PC-9 (cell line): ENCODE measurements at regions not wholly inside any gene's neighbourhood (a gene's known extent, or its start where the extent isn't known, plus 50 kb on each side); places are given as distances from the start of the nearest gene placed in this dataset.

Source experiments
- BruUV-seq: library from RNA; stranded (reverse); fragments of 400-500 nt; replicated peaks from 2 replicates; lab custom pipeline; 2021; lab: Mats Ljungman, UMichigan
- CTCF ChIA-PET: fragments of 300-600 bp; sonication (Branson Sonifier 250); formaldehyde crosslinking; loops from one replicate; lab custom pipeline; 2022; ENCODE audit warnings: antibody characterized with exemption; lab: Charles Lee
- POLR2A ChIA-PET: fragments of 300-600 bp; sonication (Branson Sonifier 250); formaldehyde crosslinking; loops from one replicate; lab custom pipeline; 2022; ENCODE audit warnings: antibody characterized with exemption; ENCODE audit not compliant: unreplicated experiment; lab: Charles Lee
- DNase-seq, 2 experiments: peaks; one replicate each; pipeline versions ENCODE4 v3.0.0 to v3.0.0-alpha.2; 2015 to 2022; ENCODE audit warnings: mixed read lengths in 1 of 2
- H2AFZ ChIP-seq: fragments of 200-600 bp; sonication (generic); 2 replicates; pipeline ENCODE4 v1.8.1; 2017; ENCODE audit warnings: antibody characterized with exemption
- H3F3A ChIP-seq: fragments of 200-600 bp; sonication (generic); 2 replicates; pipeline ENCODE4 v1.8.1; 2017; ENCODE audit warnings: antibody characterized with exemption, mild to moderate bottlenecking, low read depth; ENCODE audit not compliant: insufficient read depth
- H3K27ac ChIP-seq: fragments of 200-600 bp; sonication (generic); 2 replicates; pipeline ENCODE4 v1.6.1; 2016; ENCODE audit warnings: mixed run types
- H3K27me3 ChIP-seq: fragments of 200-600 bp; sonication (generic); 2 replicates; pipeline ENCODE4 v1.6.1; 2016; ENCODE audit warnings: low read depth, mixed run types; ENCODE audit not compliant: insufficient read depth
- H3K36me3 ChIP-seq: fragments of 200-600 bp; sonication (generic); 2 replicates; pipeline ENCODE4 v1.6.1; 2016; ENCODE audit warnings: low read depth, mixed run types
- H3K4me1 ChIP-seq: fragments of 200-600 bp; sonication (generic); replicated peaks from 2 replicates; pipeline ENCODE4 v1.6.1; 2016; ENCODE audit warnings: mixed run types; ENCODE audit not compliant: insufficient read depth
- H3K4me2 ChIP-seq: fragments of 200-600 bp; sonication (generic); 2 replicates; pipeline ENCODE4 v1.6.1; 2017; ENCODE audit warnings: mixed run types
- H3K4me3 ChIP-seq: fragments of 200-600 bp; sonication (generic); 2 replicates; pipeline ENCODE4 v1.6.1; 2016; ENCODE audit warnings: mixed run types
- H3K79me2 ChIP-seq: fragments of 200-600 bp; sonication (generic); 2 replicates; pipeline ENCODE4 v1.6.1; 2017; ENCODE audit warnings: low read depth, mixed run types
- H3K9me2 ChIP-seq: fragments of 200-600 bp; sonication (generic); 2 replicates; pipeline ENCODE4 v1.8.1; 2017; ENCODE audit warnings: mild to moderate bottlenecking; ENCODE audit not compliant: insufficient read depth
- H3K9me3 ChIP-seq: fragments of 200-600 bp; sonication (generic); 2 replicates; pipeline ENCODE4 v1.8.1; 2016; ENCODE audit warnings: low read depth; ENCODE audit not compliant: insufficient read depth
- H4K20me1 ChIP-seq: fragments of 200-600 bp; sonication (generic); 2 replicates; pipeline ENCODE4 v1.8.1; 2017; ENCODE audit not compliant: insufficient read depth
- EZH2 ChIP-seq: fragments of 200-600 bp; sonication (generic); IDR thresholded peaks from 2 replicates; pipeline ENCODE4 v1.8.0; 2017; ENCODE audit warnings: antibody characterized with exemption, low read depth
- intact Hi-C: fragments of 100-400 bp; cut with micrococcal nuclease; formaldehyde crosslinking; loops from one replicate; pipeline ENCODE4 v1.10.0; 2022; ENCODE audit not compliant: unreplicated experiment
- TF ChIP-seq, protein P1 (sequence below): fragments of 200-600 bp; sonication (generic); conservative IDR thresholded peaks from 2 replicates; pipeline ENCODE4 v1.6.1; 2017; ENCODE audit warnings: mixed run types, antibody characterized with exemption, mild to moderate bottlenecking, moderate library complexity

DNA sequence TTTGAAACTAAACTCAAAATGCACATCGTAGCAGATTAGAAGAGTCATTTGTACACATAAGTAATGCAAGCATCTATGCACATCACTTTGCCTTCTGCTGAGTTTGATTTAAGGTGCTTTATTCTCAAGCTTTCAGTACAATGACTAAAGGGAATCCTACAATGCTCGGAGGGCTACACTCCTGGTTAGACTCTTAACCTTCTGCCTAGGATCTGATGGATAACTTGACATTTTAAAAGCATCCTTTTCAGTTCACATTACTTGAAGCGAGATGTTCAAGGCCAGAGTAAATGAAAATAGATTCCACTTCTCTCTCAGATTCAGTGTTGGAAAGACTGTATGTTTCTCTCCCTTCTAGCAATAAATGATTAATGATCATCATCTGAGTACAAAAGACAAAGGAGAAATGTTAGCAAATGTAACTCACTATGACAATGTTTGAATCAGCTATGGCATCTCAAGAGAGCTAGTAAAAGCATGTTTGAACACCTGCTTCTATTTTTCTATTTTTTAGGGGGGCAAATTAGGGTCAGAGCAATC, 259.2 kb upstream of the ANO3 start:
- no peak overlapping the region for H3K4me2 ChIP-seq
- H3K4me1 ChIP-seq: no peaks in the 10 kb centered on the region
- no peaks in the 10 kb centered on the region for H3K36me3 ChIP-seq
- POLR2A ChIA-PET: no interaction called here
- H3K79me2 ChIP-seq: no peaks in the 10 kb centered on the region
- no peaks in the 10 kb centered on the region for H3F3A ChIP-seq
- no peak for DNase-seq
- no peaks in the 10 kb centered on the region for H4K20me1 ChIP-seq
- intact Hi-C loops: no loop called here
- H3K27ac ChIP-seq: no peak overlapping the region
- CTCF ChIA-PET: no interaction called here
- BruUV-seq: no TSS peak
- 0 out of 2 replicates have a peak, but pooled peaks cover 6% of the 10 kb centered on the region for H3K9me2 ChIP-seq
- TF ChIP-seq, protein P1, sequence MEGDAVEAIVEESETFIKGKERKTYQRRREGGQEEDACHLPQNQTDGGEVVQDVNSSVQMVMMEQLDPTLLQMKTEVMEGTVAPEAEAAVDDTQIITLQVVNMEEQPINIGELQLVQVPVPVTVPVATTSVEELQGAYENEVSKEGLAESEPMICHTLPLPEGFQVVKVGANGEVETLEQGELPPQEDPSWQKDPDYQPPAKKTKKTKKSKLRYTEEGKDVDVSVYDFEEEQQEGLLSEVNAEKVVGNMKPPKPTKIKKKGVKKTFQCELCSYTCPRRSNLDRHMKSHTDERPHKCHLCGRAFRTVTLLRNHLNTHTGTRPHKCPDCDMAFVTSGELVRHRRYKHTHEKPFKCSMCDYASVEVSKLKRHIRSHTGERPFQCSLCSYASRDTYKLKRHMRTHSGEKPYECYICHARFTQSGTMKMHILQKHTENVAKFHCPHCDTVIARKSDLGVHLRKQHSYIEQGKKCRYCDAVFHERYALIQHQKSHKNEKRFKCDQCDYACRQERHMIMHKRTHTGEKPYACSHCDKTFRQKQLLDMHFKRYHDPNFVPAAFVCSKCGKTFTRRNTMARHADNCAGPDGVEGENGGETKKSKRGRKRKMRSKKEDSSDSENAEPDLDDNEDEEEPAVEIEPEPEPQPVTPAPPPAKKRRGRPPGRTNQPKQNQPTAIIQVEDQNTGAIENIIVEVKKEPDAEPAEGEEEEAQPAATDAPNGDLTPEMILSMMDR: no peak
- no peak for TF ChIP-seq EZH2
- no peak overlapping the region for H3K4me3 ChIP-seq
- no peak overlapping the region for H2AFZ ChIP-seq
- no peaks in the 10 kb centered on the region for H3K9me3 ChIP-seq
- H3K27me3 ChIP-seq: no peaks in the 10 kb centered on the region

DNA sequence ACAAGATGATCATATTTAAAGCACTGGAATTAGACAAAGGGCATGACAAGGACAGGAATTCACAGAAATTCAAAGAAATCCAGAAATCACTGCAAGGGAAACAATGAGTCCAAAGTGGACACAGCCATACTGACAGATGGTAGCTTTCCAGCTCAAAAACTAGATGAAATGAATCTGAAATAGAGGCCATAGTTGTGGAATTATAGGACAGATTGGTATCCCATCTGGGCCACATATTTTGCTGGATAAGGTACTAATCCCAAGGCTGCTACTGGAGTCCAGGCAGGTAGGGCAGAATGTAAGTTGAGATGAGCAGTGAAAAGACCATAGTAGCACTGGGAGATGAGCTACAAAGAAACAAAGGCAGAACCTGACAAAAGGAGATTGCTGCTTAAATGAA, 258.3 kb upstream of the ANO3 start:
- no peaks in the 10 kb centered on the region for H3K9me3 ChIP-seq
- no peaks in the 10 kb centered on the region for H4K20me1 ChIP-seq
- TF ChIP-seq EZH2: no peak
- TF ChIP-seq, protein P1: no peak
- H3K4me3 ChIP-seq: no peak overlapping the region
- H3K4me2 ChIP-seq: no peak overlapping the region
- DNase-seq: no peak
- no peaks in the 10 kb centered on the region for H3K36me3 ChIP-seq
- 0 out of 2 replicates have a peak, but pooled peaks cover 6% of the 10 kb centered on the region for H3K9me2 ChIP-seq
- intact Hi-C loops: no loop called here
- H2AFZ ChIP-seq: no peak overlapping the region
- no peaks in the 10 kb centered on the region for H3K4me1 ChIP-seq
- H3K79me2 ChIP-seq: no peaks in the 10 kb centered on the region
- ChIA-PET POLR2A (no interaction called here), CTCF (no interaction called here)
- H3K27ac ChIP-seq: no peak overlapping the region
- H3F3A ChIP-seq: no peaks in the 10 kb centered on the region
- H3K27me3 ChIP-seq: no peaks in the 10 kb centered on the region
- BruUV-seq: no TSS peak

DNA sequence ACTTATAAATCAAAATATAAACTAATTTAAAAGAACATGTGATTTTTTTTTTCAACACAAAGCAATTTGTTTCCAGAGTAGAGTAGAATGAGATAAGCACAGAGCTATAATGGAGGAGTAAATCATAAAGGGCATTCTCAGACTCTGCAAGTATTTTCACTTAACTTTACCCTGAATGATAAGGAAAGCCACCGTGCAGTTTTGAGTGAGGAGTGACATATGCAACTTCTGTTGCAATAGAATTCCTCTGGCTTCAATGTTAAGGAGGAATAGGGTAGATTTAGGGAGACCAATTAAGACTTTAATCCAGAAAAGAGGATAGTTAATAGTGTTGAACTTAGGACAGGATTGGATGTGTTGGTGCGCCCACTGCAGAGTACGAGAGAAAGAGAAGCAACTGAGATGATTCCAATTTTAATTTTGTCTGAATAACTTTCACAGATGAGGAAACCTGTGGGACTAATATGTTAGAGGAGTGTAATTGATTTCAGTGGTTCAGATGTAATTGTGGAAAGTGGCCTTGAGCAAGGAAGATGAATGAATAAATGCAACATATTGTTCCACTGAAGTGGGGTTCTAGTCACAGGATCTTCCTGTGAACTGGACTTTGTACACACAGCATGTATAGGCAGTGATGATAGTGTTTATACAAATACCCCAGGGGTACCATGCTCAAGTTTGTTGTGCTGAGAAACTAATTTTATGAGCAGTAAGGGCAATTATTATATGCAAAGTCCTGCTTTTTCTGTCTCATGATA, 255.5 kb upstream of the ANO3 start:
- ChIA-PET POLR2A (no interaction called here), CTCF (no interaction called here)
- BruUV-seq: no TSS peak
- Histone ChIP-seq H3K27ac (no peak overlapping the region), H3K9me2 (0 out of 2 replicates have a peak, but pooled peaks cover 6% of the 10 kb centered on the region), H3K36me3 (no peaks in the 10 kb centered on the region), H3K4me2 (no peak overlapping the region), H3K79me2 (no peaks in the 10 kb centered on the region), H2AFZ (no peak overlapping the region), H3F3A (no peaks in the 10 kb centered on the region), H3K27me3 (no peaks in the 10 kb centered on the region), H3K4me3 (no peak overlapping the region), H4K20me1 (no peaks in the 10 kb centered on the region), H3K4me1 (no peaks in the 10 kb centered on the region), H3K9me3 (no peaks in the 10 kb centered on the region)
- TF ChIP-seq, protein P1: no peak
- no peak for TF ChIP-seq EZH2
- intact Hi-C loops: no loop called here
- DNase-seq: no peak
